ENCODE measurements at regions not wholly inside any gene's neighbourhood (a gene's known extent, or its start where the extent isn't known, plus 50 kb on each side); places are given as distances from the start of the nearest gene placed in this dataset.

GRCh38 chr3:8311321-8311720 is 190.3 kb upstream of the LMCD1 start:
- TF ChIP-seq CTCF (IDR thresholded peaks at IDR 0.05; ENCODE audit: low read depth, low read length, poor library complexity, severe bottlenecking) (no peak), EZH2phosphoT487 (IDR thresholded peaks at IDR 0.05; ENCODE audit: borderline replicate concordance, low read length) (no peak)

Data from DOHH2 (cell line).